Breast epithelium (tissue), 3 donors: ENCODE measurements at regions not wholly inside any gene's neighbourhood (a gene's known extent, or its start where the extent isn't known, plus 50 kb on each side); places are given as distances from the start of the nearest gene placed in this dataset.

Experiments used
- POLR2A ChIP-seq: fragments of 450-650 bp; IDR thresholded peaks from one replicate; pipeline ENCODE4 v1.6.1; 2016; ENCODE audit warnings: antibody characterized with exemption, mild to moderate bottlenecking, moderate library complexity
- TF ChIP-seq, protein P1 (sequence below), 3 donors: fragments of 450-650 bp; IDR thresholded peaks; one replicate each; pipeline ENCODE4 v1.5.1; 2016 to 2017; ENCODE audit warnings: antibody characterized with exemption in 3 of 3, mild to moderate bottlenecking in 3 of 3, moderate library complexity in 3 of 3

GRCh38 chr15:59839906-59840305 lies 150.8 kb upstream of the BNIP2 start:
- TF ChIP-seq, protein P1, sequence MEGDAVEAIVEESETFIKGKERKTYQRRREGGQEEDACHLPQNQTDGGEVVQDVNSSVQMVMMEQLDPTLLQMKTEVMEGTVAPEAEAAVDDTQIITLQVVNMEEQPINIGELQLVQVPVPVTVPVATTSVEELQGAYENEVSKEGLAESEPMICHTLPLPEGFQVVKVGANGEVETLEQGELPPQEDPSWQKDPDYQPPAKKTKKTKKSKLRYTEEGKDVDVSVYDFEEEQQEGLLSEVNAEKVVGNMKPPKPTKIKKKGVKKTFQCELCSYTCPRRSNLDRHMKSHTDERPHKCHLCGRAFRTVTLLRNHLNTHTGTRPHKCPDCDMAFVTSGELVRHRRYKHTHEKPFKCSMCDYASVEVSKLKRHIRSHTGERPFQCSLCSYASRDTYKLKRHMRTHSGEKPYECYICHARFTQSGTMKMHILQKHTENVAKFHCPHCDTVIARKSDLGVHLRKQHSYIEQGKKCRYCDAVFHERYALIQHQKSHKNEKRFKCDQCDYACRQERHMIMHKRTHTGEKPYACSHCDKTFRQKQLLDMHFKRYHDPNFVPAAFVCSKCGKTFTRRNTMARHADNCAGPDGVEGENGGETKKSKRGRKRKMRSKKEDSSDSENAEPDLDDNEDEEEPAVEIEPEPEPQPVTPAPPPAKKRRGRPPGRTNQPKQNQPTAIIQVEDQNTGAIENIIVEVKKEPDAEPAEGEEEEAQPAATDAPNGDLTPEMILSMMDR (IDR thresholded peaks at IDR 0.05), result no peak
- TF ChIP-seq POLR2A, result no peak
